KMS-11 (cell line): ENCODE measurements at regions not wholly inside any gene's neighbourhood (a gene's known extent, or its start where the extent isn't known, plus 50 kb on each side); places are given as distances from the start of the nearest gene placed in this dataset.

Source experiments
- H2AFZ ChIP-seq: fragments of 200-600 bp; sonication (generic); 2 replicates; pipeline ENCODE4 v1.6.1; 2016; ENCODE audit warnings: antibody characterized with exemption, mixed run types, low read depth
- H3K27ac ChIP-seq: fragments of 200-600 bp; sonication (generic); 2 replicates; pipeline ENCODE4 v1.6.1; 2016; ENCODE audit warnings: mild to moderate bottlenecking, mixed run types
- H3K27me3 ChIP-seq: fragments of 200-600 bp; sonication (generic); 2 replicates; pipeline ENCODE4 v1.6.1; 2017; ENCODE audit warnings: mild to moderate bottlenecking, low read depth, mixed run types, moderate library complexity; ENCODE audit not compliant: insufficient read depth
- H3K36me3 ChIP-seq: fragments of 200-600 bp; sonication (generic); 2 replicates; pipeline ENCODE4 v1.6.1; 2017; ENCODE audit warnings: mild to moderate bottlenecking, mixed run types; ENCODE audit not compliant: insufficient read depth
- H3K4me1 ChIP-seq: fragments of 200-600 bp; sonication (generic); 2 replicates; pipeline ENCODE4 v1.6.1; 2016; ENCODE audit warnings: mild to moderate bottlenecking, low read depth, mixed run types; ENCODE audit not compliant: poor library complexity, severe bottlenecking
- H3K4me2 ChIP-seq: fragments of 200-600 bp; sonication (generic); 2 replicates; pipeline ENCODE4 v1.7.0; 2016; ENCODE audit warnings: mild to moderate bottlenecking, mixed run types
- H3K4me3 ChIP-seq: fragments of 200-600 bp; sonication (generic); IDR thresholded peaks from 2 replicates; pipeline ENCODE4 v1.6.1; 2017; ENCODE audit warnings: low read depth, low read length, mixed read lengths; ENCODE audit not compliant: insufficient read depth
- H3K79me2 ChIP-seq: fragments of 200-600 bp; sonication (generic); 2 replicates; pipeline ENCODE4 v1.6.1; 2016; ENCODE audit warnings: low read depth, mixed run types; ENCODE audit not compliant: insufficient read depth
- H3K9ac ChIP-seq: fragments of 200-600 bp; sonication (generic); 2 replicates; pipeline ENCODE4 v1.6.1; 2016; ENCODE audit warnings: mild to moderate bottlenecking, mixed run types
- H4K20me1 ChIP-seq: fragments of 200-600 bp; sonication (generic); 2 replicates; pipeline ENCODE4 v1.6.1; 2016; ENCODE audit warnings: mild to moderate bottlenecking, mixed run types; ENCODE audit not compliant: insufficient read depth
- CTCF ChIP-seq: fragments of 200-600 bp; sonication (generic); conservative IDR thresholded peaks from 2 replicates; pipeline ENCODE4 v1.6.1; 2017; ENCODE audit warnings: low read depth, mild to moderate bottlenecking, antibody characterized with exemption, low read length, moderate library complexity, mixed read lengths

- Histone ChIP-seq H3K4me3 (no peak overlapping the region), H4K20me1 (no peaks in the 10 kb centered on the region), H3K36me3 (no peaks in the 10 kb centered on the region), H3K79me2 (no peaks in the 10 kb centered on the region), H3K4me2 (peak overlapping the region; percentile 76), H3K27ac (peak overlapping the region; percentile 71), H3K9ac (peak overlapping the region; percentile 48; the same call in 1 of the 2 replicates), H3K27me3 (no peaks in the 10 kb centered on the region), H3K4me1 (peaks cover 67% of the 10 kb centered on the region), H2AFZ (peak overlapping the region; percentile 62; the same call in 1 of the 2 replicates)
- no peak for TF ChIP-seq CTCF
These were observed 173.7 kb downstream of the CAND1 start for GRCh38 chr12:67442896-67443295.

GRCh38 chr12:67444542-67444941, 175.4 kb downstream of the CAND1 start:
- TF ChIP-seq CTCF = no peak
- no peaks in the 10 kb centered on the region for H3K79me2 ChIP-seq

GRCh38 chr12:67446716-67447115, 177.6 kb downstream of the CAND1 start:
- Histone ChIP-seq H3K79me2 (no peaks in the 10 kb centered on the region), H3K27ac (no peak overlapping the region; the same call in 1 of the 2 replicates), H3K4me1 (peaks cover 88% of the 10 kb centered on the region), H2AFZ (no peak overlapping the region), H3K4me3 (no peak overlapping the region), H3K36me3 (no peaks in the 10 kb centered on the region), H3K9ac (no peak overlapping the region), H3K4me2 (peak overlapping the region; percentile 41), H4K20me1 (no peaks in the 10 kb centered on the region), H3K27me3 (no peaks in the 10 kb centered on the region)
- TF ChIP-seq CTCF = no peak

More at GRCh38 chr12:67444542-67444941, 175.4 kb downstream of the CAND1 start:
- H3K4me2 ChIP-seq = no peak overlapping the region
- no peaks in the 10 kb centered on the region for H3K27me3 ChIP-seq
- H3K9ac ChIP-seq = no peak overlapping the region
- H3K27ac ChIP-seq = no peak overlapping the region
- no peak overlapping the region for H3K4me3 ChIP-seq
- H4K20me1 ChIP-seq = no peaks in the 10 kb centered on the region
- peaks cover 83% of the 10 kb centered on the region for H3K4me1 ChIP-seq
- no peak overlapping the region for H2AFZ ChIP-seq
- no peaks in the 10 kb centered on the region for H3K36me3 ChIP-seq

- no peak overlapping the region for H2AFZ ChIP-seq
- H3K4me1 ChIP-seq = peaks cover 88% of the 10 kb centered on the region
- no peak overlapping the region; the same call in 1 of the 2 replicates for H3K27ac ChIP-seq
- H3K79me2 ChIP-seq = no peaks in the 10 kb centered on the region
- H3K4me3 ChIP-seq = no peak overlapping the region
- TF ChIP-seq CTCF = no peak
- no peaks in the 10 kb centered on the region for H4K20me1 ChIP-seq
- H3K36me3 ChIP-seq = no peaks in the 10 kb centered on the region
- H3K27me3 ChIP-seq = no peaks in the 10 kb centered on the region
- no peak overlapping the region for H3K9ac ChIP-seq
- peak overlapping the region; percentile 41 for H3K4me2 ChIP-seq
These were observed 178.0 kb downstream of the CAND1 start for GRCh38 chr12:67447180-67447579.
